SK-N-SH (cell line): ENCODE measurements at regions not wholly inside any gene's neighbourhood (a gene's known extent, or its start where the extent isn't known, plus 50 kb on each side); places are given as distances from the start of the nearest gene placed in this dataset.

ENCODE experiments used
- ELF1 ChIP-seq: IDR thresholded peaks from 2 replicates; pipeline ENCODE4 v1.4.0; 2012
- FOXM1 ChIP-seq: IDR thresholded peaks from 2 replicates; pipeline ENCODE4 v1.4.0; 2012; ENCODE audit warnings: low read depth, mild to moderate bottlenecking
- GABPA ChIP-seq: IDR thresholded peaks from 2 replicates; pipeline ENCODE4 v1.4.0; 2012; ENCODE audit warnings: low read depth, mild to moderate bottlenecking
- NFIC ChIP-seq: IDR thresholded peaks from 2 replicates; pipeline ENCODE4 v1.4.0; 2012; ENCODE audit warnings: borderline replicate concordance
- POLR2AphosphoS5 ChIP-seq: IDR thresholded peaks from 2 replicates; pipeline ENCODE4 v1.6.1; 2012; ENCODE audit warnings: low read depth, low read length
- RAD21 ChIP-seq: IDR thresholded peaks from 2 replicates; pipeline ENCODE4 v1.6.1; 2012; ENCODE audit warnings: mild to moderate bottlenecking, low read length
- RCOR1 ChIP-seq: fragments of 150-350 bp; IDR thresholded peaks from 2 replicates; pipeline ENCODE4 v1.6.1; 2017; ENCODE audit warnings: antibody characterized with exemption, low read length
- TAF1 ChIP-seq: IDR thresholded peaks from 2 replicates; pipeline ENCODE4 v1.6.1; 2012; ENCODE audit warnings: low read depth, mild to moderate bottlenecking, low read length, moderate library complexity, borderline replicate concordance
- TCF12 ChIP-seq: IDR thresholded peaks from 2 replicates; pipeline ENCODE4 v1.4.0; 2012
- TF ChIP-seq, protein P1 (sequence below): fragments of 200-600 bp; sonication (generic); IDR thresholded peaks from 2 replicates; pipeline ENCODE4 v1.6.1; 2017; ENCODE audit warnings: antibody characterized with exemption, mild to moderate bottlenecking, moderate library complexity
- TF ChIP-seq, protein P2 (sequence below): fragments of 150-350 bp; IDR thresholded peaks from 2 replicates; pipeline ENCODE4 v1.6.1; 2016; ENCODE audit warnings: mild to moderate bottlenecking, low read depth, low read length
- TF ChIP-seq, protein P3 (sequence below): IDR thresholded peaks from 2 replicates; pipeline ENCODE4 v1.4.0; 2012; ENCODE audit warnings: low read depth, borderline replicate concordance
- TF ChIP-seq, protein P4 (sequence below): IDR thresholded peaks from 2 replicates; pipeline ENCODE4 v1.4.0; 2012; ENCODE audit warnings: low read depth, borderline replicate concordance
- TF ChIP-seq, protein P5 (sequence below): fragments of 150-350 bp; IDR thresholded peaks from 2 replicates; pipeline ENCODE4 v1.6.1; 2017; ENCODE audit warnings: antibody characterized with exemption, low read length, low read depth, borderline replicate concordance

DNA sequence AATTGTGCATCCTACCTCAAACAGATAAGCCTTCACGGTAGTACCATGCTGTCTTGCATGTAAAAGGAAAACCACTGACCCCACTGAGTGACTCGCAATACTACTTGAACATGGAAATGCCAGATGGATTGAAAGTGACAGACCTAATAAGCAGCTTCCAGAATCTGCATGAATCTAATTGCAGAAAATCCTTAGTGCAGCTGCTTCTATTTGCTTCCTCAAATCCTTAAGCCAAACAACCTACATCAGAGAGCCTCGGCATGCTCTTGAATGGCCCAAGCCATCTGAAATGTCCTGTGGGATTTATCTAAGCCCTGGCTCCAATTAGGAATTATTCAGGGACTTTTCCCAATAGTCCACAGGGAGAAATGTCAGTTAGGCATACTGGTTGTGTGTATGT is 509.5 kb upstream of the CELF2 start:
- TF ChIP-seq, protein P1, sequence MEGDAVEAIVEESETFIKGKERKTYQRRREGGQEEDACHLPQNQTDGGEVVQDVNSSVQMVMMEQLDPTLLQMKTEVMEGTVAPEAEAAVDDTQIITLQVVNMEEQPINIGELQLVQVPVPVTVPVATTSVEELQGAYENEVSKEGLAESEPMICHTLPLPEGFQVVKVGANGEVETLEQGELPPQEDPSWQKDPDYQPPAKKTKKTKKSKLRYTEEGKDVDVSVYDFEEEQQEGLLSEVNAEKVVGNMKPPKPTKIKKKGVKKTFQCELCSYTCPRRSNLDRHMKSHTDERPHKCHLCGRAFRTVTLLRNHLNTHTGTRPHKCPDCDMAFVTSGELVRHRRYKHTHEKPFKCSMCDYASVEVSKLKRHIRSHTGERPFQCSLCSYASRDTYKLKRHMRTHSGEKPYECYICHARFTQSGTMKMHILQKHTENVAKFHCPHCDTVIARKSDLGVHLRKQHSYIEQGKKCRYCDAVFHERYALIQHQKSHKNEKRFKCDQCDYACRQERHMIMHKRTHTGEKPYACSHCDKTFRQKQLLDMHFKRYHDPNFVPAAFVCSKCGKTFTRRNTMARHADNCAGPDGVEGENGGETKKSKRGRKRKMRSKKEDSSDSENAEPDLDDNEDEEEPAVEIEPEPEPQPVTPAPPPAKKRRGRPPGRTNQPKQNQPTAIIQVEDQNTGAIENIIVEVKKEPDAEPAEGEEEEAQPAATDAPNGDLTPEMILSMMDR = no peak
- TF ChIP-seq, protein P2, sequence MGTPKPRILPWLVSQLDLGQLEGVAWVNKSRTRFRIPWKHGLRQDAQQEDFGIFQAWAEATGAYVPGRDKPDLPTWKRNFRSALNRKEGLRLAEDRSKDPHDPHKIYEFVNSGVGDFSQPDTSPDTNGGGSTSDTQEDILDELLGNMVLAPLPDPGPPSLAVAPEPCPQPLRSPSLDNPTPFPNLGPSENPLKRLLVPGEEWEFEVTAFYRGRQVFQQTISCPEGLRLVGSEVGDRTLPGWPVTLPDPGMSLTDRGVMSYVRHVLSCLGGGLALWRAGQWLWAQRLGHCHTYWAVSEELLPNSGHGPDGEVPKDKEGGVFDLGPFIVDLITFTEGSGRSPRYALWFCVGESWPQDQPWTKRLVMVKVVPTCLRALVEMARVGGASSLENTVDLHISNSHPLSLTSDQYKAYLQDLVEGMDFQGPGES = no peak
- no peak for TF ChIP-seq FOXM1
- no peak for TF ChIP-seq GABPA
- no peak for TF ChIP-seq POLR2AphosphoS5
- TF ChIP-seq, protein P3, sequence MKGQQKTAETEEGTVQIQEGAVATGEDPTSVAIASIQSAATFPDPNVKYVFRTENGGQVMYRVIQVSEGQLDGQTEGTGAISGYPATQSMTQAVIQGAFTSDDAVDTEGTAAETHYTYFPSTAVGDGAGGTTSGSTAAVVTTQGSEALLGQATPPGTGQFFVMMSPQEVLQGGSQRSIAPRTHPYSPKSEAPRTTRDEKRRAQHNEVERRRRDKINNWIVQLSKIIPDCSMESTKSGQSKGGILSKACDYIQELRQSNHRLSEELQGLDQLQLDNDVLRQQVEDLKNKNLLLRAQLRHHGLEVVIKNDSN = no peak
- no peak for TF ChIP-seq TAF1
- TF ChIP-seq ELF1 = no peak
- TF ChIP-seq TCF12 = no peak
- TF ChIP-seq, protein P4, sequence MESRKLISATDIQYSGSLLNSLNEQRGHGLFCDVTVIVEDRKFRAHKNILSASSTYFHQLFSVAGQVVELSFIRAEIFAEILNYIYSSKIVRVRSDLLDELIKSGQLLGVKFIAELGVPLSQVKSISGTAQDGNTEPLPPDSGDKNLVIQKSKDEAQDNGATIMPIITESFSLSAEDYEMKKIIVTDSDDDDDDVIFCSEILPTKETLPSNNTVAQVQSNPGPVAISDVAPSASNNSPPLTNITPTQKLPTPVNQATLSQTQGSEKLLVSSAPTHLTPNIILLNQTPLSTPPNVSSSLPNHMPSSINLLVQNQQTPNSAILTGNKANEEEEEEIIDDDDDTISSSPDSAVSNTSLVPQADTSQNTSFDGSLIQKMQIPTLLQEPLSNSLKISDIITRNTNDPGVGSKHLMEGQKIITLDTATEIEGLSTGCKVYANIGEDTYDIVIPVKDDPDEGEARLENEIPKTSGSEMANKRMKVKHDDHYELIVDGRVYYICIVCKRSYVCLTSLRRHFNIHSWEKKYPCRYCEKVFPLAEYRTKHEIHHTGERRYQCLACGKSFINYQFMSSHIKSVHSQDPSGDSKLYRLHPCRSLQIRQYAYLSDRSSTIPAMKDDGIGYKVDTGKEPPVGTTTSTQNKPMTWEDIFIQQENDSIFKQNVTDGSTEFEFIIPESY = no peak
- no peak for TF ChIP-seq NFIC
- TF ChIP-seq RCOR1 = no peak
- TF ChIP-seq, protein P5, sequence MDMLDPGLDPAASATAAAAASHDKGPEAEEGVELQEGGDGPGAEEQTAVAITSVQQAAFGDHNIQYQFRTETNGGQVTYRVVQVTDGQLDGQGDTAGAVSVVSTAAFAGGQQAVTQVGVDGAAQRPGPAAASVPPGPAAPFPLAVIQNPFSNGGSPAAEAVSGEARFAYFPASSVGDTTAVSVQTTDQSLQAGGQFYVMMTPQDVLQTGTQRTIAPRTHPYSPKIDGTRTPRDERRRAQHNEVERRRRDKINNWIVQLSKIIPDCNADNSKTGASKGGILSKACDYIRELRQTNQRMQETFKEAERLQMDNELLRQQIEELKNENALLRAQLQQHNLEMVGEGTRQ = no peak
- no peak for TF ChIP-seq RAD21
